ENCODE measurements at regions not wholly inside any gene's neighbourhood (a gene's known extent, or its start where the extent isn't known, plus 50 kb on each side); places are given as distances from the start of the nearest gene placed in this dataset.

DNA sequence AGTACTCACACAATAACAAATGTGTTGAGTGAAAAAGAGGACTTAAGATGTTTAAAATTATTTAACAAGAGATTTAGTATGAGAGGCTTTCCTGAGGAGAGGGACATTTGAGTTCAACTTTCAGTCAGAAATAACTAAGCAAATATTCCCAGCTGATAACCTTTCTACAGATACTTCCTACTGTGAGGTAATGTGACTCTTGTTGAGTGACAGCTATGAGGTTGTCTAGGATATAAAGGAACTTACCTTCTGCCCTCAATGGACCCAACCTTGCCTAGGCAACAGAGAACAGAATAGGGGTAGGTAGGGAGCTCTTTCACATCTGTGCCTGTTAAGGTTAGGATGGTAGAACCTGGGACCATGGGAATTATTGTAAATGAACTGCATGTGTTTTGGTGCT lies 54.7 kb downstream of the GLUD2 start:
- DNase-seq (ENCODE audit: low read depth in 2 of 2) = no peak

DNA sequence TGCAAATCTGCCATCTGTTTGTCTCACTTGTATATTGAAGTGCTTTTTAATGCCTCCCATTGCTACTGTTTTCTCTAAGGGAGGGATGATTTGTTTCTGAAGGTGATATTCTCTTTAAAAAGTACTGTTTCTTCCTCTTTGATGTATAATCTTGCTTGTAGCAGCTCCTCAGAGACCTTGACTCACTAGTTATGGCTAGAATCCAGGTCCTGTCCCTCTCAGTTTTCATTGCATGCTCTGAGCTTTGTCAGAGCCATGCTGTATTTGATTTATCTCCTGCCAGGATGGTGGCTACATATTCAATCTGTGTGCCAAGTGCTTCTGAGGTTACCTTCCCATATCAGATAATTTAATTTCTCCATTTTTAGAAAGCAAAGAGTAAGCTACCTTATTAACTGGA lies 56.0 kb downstream of the GLUD2 start:
- DNase-seq (ENCODE audit: low read depth in 2 of 2) = no peak

DNA sequence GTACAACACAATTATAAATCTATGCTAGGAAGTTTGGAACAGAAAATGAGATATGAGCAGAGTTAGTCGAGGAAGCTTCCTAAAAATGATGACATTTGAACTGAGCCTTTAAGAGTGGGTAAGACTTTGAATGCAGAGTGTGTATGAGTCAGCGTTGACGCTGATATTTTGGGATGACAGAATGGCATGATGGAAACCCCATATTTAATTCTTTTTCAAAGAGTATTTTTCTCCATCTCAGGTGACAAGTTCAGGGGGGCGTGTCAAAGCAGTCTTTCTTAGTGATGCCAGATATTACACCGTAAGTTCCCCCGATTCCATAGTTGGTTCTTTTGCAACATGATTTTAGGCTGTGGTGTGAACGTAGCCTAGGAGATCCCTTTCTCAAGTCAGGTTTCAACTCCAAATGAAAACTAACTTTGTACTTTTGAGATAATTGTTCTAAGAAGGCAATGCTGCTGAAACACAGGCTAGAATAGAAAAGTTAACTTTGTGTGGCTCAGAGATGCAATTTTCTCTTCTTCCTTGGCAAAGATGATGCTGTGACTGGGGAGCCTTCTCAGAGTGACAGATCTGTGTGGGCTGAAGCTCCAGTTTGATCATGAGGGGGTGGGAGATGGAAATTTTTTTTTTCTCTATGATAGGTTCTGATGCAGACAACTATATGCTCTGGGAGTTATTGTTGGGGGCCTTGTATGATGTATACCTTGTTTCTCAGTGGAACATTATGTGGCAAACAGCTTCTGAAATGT lies 59.2 kb downstream of the GLUD2 start:
- DNase-seq (ENCODE audit: low read depth in 2 of 2) = no peak

DNA sequence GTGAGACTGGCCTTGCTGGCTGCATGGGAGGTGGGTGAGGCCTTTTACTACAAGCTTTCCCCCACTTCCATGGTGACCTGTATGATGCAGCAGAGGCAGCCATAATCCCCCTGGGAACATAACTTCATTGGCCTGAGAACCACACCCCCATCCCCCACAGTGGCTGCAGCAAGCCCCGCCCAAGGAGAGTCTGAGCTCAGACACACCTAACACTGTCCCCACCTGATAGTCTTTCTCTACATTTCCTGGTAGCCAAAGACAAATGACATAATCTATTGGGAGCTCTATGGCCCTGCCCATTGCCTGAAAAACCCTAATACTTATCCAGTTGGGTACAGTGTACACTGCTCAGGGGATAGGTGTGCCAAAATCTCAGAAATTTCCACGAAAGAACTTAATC lies 62.6 kb downstream of the GLUD2 start:
- DNase-seq (ENCODE audit: low read depth in 2 of 2) = no peak

DNA sequence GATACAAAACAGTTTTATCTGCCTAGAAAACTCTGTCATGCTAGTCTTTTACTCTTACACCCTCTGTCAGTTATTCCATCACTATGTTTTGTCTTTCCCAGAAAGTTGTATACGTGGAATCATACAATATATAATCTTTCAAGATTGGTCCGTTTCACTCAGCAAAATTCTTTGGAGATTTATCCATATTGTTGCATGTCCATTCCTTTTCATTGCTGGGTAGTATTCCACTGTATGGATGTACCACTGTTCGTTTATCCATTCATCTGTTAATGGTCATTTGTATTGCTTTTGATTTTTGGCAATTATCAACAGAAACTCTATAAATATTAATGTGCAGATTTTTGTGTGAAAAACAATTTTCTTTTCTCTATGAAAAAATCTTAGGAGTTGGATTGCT lies 63.1 kb downstream of the GLUD2 start:
- no peak for DNase-seq (ENCODE audit: low read depth in 2 of 2)

DNA sequence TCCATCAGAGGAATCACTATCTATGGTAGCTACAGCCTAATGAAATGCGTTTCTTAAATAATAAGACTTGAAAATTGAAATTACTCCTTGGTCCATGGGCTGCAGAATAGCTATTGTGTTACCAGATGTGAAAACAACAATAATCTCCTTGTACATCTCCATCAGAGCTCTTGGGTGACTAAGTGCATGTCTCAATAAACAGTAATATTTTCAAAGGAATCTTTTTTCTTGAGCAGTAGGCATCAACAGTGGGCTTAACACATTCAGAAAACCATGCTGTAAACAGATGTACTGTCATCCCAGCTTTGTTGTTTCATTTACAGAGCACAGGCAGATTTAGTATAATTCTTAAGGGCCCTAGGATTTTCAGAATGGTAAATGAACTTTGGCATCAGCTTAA lies 67.3 kb downstream of the GLUD2 start:
- no peak for DNase-seq (ENCODE audit: low read depth in 2 of 2)

DNA sequence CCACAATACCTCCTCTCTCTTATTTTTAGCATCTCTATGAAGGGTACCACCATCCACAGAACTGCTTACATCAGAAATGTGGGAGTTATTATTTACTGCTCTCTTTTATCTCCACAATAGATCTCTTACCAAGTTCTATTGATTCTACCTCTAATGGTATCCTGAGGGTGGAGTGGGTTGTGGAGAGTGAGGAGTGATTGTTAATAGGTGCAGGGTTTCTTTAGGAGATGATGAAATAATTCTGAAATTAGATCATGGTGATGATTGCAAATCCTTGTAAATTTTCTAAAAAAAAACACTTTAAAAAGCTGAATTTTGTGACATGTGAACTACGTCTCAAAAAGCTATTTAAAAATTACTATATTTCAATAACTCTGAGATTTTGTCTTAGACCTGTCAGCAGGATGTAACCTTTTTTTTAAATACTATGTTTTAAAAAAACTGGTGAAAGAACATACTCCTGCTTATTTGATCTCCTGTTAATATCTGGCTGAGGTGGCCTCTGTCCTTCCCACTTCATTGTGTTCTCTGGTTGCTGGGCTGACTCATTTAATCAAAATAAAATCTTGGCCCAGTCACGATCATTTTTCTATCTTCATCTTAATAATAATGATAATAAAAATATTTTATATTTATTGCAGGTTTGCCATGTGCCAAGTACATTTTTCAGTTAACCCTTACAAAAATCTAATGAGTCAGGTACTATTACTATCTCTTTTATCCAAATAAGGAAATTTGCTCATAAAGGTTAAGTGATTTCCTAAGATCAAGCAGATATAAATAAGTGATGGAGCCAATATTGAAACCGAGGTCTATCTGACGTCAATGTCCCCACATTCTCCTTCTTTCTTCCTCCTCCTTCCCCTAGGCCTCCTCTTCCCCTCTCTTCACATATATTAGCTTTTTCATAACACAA lies 73.5 kb downstream of the GLUD2 start:
- DNase-seq (ENCODE audit: low read depth in 2 of 2) = no peak

DNA sequence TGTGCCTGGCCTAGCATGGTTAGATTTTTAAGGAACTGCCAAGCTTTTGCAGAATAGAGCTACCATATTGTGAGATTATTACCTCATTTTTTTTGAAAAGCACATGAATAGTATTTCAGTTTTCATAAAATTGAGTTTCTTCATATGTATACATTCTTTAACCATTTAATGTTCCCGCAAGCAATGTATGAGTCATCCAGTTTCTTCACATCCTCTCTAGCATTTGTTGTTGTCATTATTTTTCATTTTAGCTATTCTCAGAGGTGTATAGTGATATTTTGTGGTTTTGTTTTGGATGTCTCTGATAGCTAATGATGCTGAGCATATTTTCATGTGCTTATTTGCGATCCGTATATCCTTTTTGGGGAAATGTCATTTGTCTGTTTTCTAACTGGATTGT lies 74.9 kb downstream of the GLUD2 start:
- DNase-seq (ENCODE audit: low read depth in 2 of 2) = no peak

DNA sequence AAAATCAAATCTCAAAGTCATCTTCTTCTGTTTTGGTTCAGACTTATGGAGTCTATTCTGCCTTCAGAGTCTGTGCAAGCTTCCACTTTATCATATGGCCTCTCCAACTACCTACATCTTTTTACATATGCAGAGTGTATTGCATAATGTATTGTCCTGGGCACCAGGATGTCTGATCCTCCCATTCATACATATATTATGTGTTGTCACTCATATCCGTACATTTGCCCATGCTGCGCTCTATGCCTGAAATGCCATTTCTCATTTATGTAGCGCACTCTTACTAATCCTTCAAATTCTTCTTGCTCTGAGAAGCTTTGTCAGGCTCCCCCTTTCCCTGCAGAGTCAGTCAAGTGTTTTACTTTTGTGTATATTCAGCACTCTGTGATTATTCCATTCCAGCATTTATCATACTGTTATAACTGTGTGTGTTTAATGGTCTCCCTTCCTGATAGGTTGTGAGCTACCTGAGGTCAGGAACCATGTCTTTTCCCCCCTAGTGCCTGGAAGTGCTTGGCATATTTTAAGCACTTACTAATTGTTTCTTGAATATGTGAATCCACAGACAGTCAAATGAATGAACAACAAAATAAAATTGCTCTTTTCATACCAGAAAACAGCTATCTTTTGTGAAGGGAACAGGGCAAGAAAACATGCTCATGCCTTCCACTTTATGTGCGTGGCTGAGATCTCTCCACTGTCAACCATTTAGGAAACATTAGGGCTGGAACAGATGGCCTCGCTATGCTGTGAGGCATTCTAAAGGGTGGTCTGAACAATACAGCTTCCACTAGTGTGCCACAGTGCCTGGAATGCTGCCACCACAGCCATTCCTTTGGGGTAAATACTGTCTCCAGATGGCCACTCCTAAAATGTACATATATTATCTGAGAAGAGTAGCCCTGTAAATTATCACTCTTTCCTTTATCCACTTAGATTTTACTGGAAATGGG lies 81.8 kb downstream of the GLUD2 start:
- DNase-seq (ENCODE audit: low read depth in 2 of 2) = no peak

DNA sequence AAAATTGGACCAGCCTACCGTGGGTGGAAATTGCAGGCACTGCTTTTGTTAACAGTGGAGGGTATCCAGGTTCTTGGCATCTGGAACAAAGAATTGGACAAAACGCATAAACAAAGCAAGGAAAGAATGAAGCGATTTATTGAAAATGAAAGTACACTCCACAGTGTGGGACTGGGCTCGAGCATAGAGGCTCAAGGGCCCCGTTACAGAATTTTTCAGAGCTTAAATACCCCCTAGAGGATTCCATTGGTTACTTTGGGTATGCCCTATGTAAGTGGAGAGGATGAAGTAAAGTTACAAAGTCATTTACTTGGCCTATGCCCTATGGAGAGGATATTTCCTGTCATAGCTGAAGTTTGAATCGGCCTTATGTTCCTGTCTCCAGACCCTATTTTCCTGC lies 85.3 kb downstream of the GLUD2 start:
- no peak for DNase-seq (ENCODE audit: low read depth in 2 of 2)

DNA sequence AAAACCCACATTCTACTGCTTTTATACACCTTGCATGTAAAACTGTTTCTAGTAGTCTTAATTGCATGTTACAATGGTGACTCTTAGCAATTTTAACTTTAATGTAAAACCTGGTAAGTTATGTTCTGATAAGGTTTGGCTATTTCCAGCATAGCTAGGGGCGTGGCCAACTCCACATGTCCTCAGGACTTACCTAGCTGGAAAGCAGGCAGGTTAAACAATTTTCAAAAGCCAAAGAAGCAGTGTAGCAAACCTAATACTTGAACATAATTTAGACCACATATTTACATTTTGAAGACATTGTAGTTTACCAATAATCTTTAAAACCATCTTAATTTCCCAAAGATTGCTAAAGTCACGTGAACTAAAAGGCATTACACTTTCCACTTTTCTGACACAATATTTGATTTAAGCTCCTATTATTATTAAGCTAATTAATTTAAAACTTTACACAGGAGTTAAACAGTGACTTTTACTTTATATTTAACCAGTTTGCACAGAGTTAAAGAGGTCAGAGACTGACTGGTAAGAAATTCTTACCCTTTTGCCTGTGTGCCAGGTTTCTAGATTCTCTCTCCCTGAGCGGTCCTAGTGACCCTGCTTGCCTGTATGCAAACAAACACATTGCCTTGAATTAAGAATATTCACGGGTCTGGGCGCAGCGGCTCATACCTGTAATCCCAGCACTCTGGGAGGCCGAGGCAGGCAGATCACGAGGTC lies 88.2 kb downstream of the GLUD2 start:
- no peak for DNase-seq (ENCODE audit: low read depth in 2 of 2)

DNA sequence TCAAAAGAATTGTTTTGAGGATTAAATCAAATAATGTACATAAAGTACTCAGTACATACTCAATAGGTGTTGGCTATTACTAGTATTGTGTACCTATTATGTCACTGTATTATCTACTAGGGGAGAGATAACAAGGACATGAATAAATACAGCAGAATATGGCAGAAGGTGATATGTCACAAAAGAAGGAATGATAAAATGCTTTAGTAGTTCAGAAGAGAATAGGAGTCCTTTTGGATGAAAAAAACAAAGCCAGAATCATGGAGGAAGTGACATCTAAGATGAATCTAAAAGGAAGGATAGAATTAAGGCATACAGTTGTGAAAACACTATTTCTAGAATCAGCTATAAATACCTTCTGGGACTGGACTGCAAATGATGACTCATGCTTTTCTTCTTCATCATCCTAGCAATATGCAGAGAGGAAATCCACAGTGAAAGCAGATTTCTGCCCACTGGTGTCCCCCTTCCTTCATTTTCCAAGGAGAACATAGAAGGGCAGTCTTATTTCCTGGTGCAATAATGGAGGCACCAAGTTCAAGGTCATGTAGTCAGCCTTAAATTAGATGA lies 98.7 kb downstream of the GLUD2 start:
- DNase-seq (ENCODE audit: low read depth in 2 of 2) = no peak

DNA sequence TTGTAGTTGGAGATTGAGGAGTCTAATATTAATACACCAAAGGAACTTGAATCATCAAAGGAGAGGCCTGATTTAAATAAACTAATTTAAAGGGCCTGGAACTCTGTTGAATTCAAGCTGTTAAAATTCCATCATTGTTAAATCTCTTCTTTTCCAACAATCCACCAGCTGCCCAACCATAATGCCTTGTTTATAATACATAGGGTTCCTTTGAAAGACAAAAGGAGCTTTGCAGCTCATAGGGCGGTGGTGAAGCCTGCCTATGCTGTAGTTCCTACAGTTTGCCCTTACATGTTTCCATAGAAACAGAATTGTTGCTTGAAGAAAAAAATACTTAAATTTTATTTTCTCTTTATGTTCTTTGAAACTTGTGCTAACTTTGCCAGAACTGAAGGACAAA lies 102.8 kb downstream of the GLUD2 start:
- no peak for DNase-seq (ENCODE audit: low read depth in 2 of 2)

DNA sequence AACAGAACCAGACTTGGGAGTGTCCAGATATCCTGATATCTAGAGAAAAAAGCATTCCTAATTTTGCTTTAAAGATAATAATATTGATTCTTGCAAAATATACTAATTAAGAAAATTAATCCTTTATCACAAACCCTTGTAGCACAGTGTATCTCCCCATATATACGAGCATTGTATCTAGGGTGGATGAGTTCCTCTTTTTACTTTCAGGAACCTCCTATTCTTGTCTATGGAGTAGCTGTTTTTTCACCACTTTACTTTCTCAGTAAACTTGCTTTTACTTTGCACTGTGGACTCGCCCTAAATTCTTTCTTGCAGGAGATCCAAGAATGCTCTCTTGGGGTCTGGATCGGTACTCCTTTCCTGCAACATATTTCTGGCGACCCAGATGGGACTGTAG lies 103.9 kb downstream of the GLUD2 start:
- DNase-seq (ENCODE audit: low read depth in 2 of 2) = no peak

DNA sequence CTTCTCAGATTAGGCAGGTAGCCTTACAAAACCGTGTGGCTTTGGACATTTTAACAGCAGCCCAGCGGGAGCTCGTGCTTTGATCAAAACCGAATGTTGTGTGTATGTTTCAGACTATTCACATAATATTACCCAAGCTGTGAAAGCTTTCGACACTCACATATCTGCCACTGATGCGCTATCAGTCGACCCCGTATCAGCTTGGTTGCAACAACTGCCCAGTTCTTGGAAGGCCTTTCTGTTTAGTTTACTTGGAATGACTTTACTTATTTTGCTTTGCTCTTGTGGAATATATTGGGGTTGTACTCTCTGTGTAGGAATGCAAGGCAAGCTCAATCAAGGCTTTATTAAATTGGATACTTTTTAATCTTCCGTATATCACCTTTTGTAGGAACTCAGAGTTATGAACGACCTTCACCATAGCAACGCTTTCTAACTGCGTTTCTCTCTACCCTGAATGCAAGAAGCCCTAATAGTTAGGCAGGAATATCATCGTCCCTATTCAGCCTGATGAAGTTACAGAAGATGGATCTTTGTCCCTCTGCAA lies 107.5 kb downstream of the GLUD2 start:
- no peak for DNase-seq (ENCODE audit: low read depth in 2 of 2)

DNA sequence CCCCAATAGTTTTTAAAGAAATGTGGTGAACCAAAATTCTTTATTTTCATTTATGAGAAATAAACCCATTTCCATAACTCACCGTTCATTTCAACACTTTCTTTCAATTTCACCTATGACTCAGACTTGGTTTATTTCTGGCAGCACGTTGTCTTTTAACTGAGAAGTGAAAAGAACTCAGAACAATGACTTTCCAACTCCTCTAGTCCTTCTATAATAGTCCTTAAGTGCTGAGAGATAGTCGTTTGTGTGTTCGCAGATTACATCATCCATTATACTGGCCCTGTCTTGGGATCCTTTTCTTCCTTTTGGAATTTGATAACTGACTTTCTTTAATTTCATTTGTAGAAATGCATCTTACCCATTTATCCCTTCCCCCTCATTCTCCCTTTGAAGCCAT lies 113.6 kb downstream of the GLUD2 start:
- no peak for DNase-seq (ENCODE audit: low read depth in 2 of 2)

DNA sequence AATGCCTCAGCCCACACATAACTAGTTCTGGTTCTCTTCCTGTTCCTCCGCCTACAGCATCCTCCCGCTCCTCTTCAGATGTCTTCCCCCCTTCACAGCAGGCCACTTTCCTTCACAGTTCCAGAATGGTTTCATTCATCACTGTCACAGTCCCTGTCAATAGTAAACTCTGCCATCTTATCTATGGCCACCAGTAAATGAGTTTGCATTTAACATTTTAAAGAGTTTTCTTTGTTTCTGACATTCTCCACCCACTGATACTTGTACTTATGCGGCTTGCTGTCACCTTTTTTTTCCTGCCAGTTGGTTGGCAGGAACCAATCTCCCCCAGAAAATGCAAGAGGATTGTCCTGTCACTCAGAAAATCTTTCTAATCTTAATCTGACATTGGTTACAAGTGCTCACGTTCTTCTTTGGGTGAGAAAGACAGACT lies 114.1 kb downstream of the GLUD2 start:
- peak in 1 of 2 donors; percentile 2 for DNase-seq (ENCODE audit: low read depth in 2 of 2)

DNA sequence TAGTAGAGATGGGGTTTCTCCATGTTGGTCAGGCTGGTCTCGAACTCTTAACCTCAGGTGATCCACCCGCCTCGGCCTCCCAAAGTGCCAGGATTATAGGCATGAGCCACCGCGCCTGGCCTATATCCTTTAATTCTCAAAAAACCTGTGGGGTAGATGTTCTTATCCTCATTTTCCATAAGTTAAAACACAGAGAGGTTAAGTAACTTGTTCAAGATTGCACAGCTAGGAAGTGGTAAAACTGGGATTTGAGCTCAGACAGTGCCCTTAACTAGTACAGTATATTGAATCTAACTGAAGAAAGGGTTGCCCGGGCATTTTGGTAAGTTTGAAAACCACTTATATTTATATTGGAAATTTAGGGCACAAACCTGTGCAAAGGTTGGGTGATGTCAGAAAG lies 116.0 kb downstream of the GLUD2 start:
- DNase-seq (ENCODE audit: low read depth in 2 of 2) = no peak

DNA sequence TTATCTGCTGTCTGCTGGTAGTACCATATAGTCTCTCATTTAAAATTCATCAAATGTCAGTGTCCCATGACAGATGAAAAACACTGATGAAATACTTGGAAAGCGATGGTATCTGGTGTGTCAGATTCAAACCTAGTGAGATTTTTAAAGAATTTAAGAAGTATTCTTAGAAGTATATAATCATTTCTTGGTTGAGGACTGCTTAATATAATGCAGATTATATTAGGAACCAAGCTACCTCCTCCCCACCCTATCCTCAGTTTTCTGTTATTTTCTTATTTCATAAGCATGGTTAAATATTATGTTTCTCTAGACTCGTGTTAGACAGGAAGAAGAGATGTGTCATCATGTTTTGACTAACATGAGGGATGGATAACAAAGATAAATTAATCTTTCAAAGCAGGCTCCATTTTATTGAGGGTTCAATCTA lies 118.5 kb downstream of the GLUD2 start:
- DNase-seq (ENCODE audit: low read depth in 2 of 2) = no peak
